NCI-H82 treated with DMSO at 0.1 percent for 48 hours (cell line): ENCODE measurements at regions not wholly inside any gene's neighbourhood (a gene's known extent, or its start where the extent isn't known, plus 50 kb on each side); places are given as distances from the start of the nearest gene placed in this dataset.

Experiments
- DNase-seq: peaks from one replicate; lab custom pipeline; 2025; ENCODE audit not compliant: unreplicated experiment; lab: John Stamatoyannopoulos, UW

GRCh38 chr1:193312432-193312831 lies 126.0 kb upstream of the B3GALT2 start:
- no peak for DNase-seq

- no peak for DNase-seq
Observed at GRCh38 chr1:193311226-193311948, 125.0 kb upstream of the B3GALT2 start.

DNA sequence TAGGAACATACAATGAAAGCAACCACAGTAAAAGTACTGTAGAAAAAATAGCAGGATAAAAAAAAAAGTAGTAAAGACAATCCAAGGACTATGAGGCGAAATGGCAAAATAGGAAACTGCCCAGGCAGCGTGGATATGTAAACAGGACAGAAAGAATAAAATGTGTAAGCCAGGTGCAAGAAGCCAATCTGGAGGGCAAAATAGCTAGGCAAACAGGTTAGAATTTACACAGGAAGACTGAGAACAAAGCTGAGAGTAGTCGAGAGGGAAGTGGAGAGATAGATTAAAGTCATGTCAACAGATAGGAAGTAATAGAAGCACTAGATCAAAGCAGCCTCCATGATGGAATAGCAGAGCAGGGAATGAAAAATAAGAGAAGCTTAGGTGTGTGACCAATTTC lies 124.2 kb upstream of the B3GALT2 start:
- DNase-seq, result no peak

GRCh38 chr1:193309936-193310475 lies 123.6 kb upstream of the B3GALT2 start:
- no peak for DNase-seq

DNA sequence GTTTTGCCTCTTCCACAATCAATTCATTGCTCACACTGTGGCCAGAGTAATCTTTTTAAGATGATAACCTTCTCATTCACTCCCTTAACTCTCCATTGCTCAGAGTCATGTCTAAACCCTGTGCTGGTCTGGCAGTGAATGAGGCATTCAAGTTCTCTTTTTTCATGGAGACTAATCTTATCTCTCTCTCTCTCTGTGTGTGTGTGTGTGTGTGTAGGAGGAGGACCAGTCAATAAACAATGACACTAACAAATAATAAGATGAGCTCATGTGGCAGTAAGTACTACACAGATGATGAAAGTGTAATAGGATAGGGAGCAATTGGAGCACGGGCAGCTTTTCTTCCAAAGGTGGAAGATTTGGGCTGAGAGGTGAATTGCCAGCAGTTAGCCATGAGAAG lies 122.0 kb upstream of the B3GALT2 start:
- peak; percentile 6 for DNase-seq

GRCh38 chr1:193306430-193306829 lies 120.0 kb upstream of the B3GALT2 start:
- DNase-seq, result no peak
